ENCODE measurements at regions not wholly inside any gene's neighbourhood (a gene's known extent, or its start where the extent isn't known, plus 50 kb on each side); places are given as distances from the start of the nearest gene placed in this dataset.

- Histone ChIP-seq H3K9ac (ENCODE audit: extremely low read depth, insufficient read length, low read length) (no peak overlapping the region), H2AK5ac (ENCODE audit: insufficient read length, low read length) (no peak overlapping the region), H3K79me1 (ENCODE audit: insufficient read depth, low read depth, low read length, poor library complexity, severe bottlenecking) (no peaks in the 10 kb centered on the region), H4K20me1 (ENCODE audit: control insufficient read depth, insufficient read depth, insufficient read length) (no peaks in the 10 kb centered on the region), H4K8ac (replicated peaks; ENCODE audit: insufficient read length, low read depth, low read length) (no peak overlapping the region), H2BK12ac (ENCODE audit: insufficient read length, low read depth, low read length) (no peak overlapping the region), H3K14ac (ENCODE audit: insufficient read depth, low read length) (no peak overlapping the region), H3K56ac (ENCODE audit: insufficient read length, low read depth, low read length) (no peak overlapping the region), H3K4ac (ENCODE audit: low read depth, low read length) (no peak overlapping the region), H3K4me2 (ENCODE audit: insufficient read depth, insufficient read length, low read length) (no peak overlapping the region), H3T11ph (ENCODE audit: low read length) (no peak overlapping the region), H4K5ac (ENCODE audit: insufficient read length, low read depth, low read length) (no peak overlapping the region), H2BK120ac (ENCODE audit: low read depth, low read length, poor library complexity, severe bottlenecking) (no peak overlapping the region), H3K79me2 (ENCODE audit: insufficient read depth, low read length) (no peaks in the 10 kb centered on the region), H3K23me2 (ENCODE audit: insufficient read length, low read depth, low read length, poor library complexity, severe bottlenecking) (no peaks in the 10 kb centered on the region), H2BK20ac (ENCODE audit: low read depth, low read length, poor library complexity, severe bottlenecking) (no peak overlapping the region), H3K27ac (ENCODE audit: insufficient read length, low read depth, low read length) (no peak overlapping the region), H3K4me1 (ENCODE audit: insufficient read depth, low read length) (no peaks in the 10 kb centered on the region), H3K9me3 (ENCODE audit: control insufficient read depth, low read depth, low read length) (no peaks in the 10 kb centered on the region), H3K23ac (ENCODE audit: insufficient read length, low read depth, low read length) (no peak overlapping the region), H4K91ac (ENCODE audit: insufficient read length, low read depth, low read length) (no peak overlapping the region), H3K18ac (ENCODE audit: insufficient read length, low read depth, low read length) (no peak overlapping the region), H2AFZ (ENCODE audit: low read length) (no peak overlapping the region), H2BK15ac (ENCODE audit: low read depth, low read length) (no peak overlapping the region), H2BK5ac (ENCODE audit: insufficient read length, low read length) (no peak overlapping the region), H3K27me3 (ENCODE audit: insufficient read depth, low read length) (no peaks in the 10 kb centered on the region)
- H3K9me3 Mint-ChIP-seq: no peaks in the 10 kb centered on the region; a peak in 2 of 5 replicates
- H3K36me3 Mint-ChIP-seq (ENCODE audit: insufficient read depth in 1 of 3, low read depth in 3 of 3): peaks cover 0 to 4% (median 3%) of the 10 kb centered on the region in 3 experiments; a peak in 2 of 7 replicates
- H3K4me1 Mint-ChIP-seq: peaks cover 7 to 9% of the 10 kb centered on the region in 2 experiments
- H3K27me3 Mint-ChIP-seq (ENCODE audit: low read depth): no peaks in the 10 kb centered on the region
- TF ChIP-seq, protein P1, sequence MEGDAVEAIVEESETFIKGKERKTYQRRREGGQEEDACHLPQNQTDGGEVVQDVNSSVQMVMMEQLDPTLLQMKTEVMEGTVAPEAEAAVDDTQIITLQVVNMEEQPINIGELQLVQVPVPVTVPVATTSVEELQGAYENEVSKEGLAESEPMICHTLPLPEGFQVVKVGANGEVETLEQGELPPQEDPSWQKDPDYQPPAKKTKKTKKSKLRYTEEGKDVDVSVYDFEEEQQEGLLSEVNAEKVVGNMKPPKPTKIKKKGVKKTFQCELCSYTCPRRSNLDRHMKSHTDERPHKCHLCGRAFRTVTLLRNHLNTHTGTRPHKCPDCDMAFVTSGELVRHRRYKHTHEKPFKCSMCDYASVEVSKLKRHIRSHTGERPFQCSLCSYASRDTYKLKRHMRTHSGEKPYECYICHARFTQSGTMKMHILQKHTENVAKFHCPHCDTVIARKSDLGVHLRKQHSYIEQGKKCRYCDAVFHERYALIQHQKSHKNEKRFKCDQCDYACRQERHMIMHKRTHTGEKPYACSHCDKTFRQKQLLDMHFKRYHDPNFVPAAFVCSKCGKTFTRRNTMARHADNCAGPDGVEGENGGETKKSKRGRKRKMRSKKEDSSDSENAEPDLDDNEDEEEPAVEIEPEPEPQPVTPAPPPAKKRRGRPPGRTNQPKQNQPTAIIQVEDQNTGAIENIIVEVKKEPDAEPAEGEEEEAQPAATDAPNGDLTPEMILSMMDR (conservative IDR thresholded peaks at IDR 0.05): no peak
- no peak for DNase-seq
- no CpG with 5 or more reads among the region's 1 CpG for WGBS (ENCODE audit: extremely low coverage, insufficient read length, low lambda C conversion rate)
- H3K27ac Mint-ChIP-seq: no peak overlapping the region
- no peak overlapping the region for H3K4me3 Mint-ChIP-seq
Measured at GRCh38 chr13:65679240-65679639, 1550.9 kb downstream of the PCDH9 start.
